Progenitor cell of endocrine pancreas (in vitro differentiated cells): ENCODE measurements at regions not wholly inside any gene's neighbourhood (a gene's known extent, or its start where the extent isn't known, plus 50 kb on each side); places are given as distances from the start of the nearest gene placed in this dataset.

Source experiments
- DNase-seq: peaks from one replicate; pipeline ENCODE4 v3.0.0; 2021; ENCODE audit warnings: low spot score; ENCODE audit not compliant: unreplicated experiment
- H3K27ac Mint-ChIP-seq: 2 replicates; pipeline ENCODE4 v1.8.0; 2021; ENCODE audit warnings: mild to moderate bottlenecking, moderate library complexity, mixed read lengths
- H3K27me3 Mint-ChIP-seq: 2 replicates; pipeline ENCODE4 v1.8.0; 2021; ENCODE audit warnings: mixed read lengths
- H3K36me3 Mint-ChIP-seq: 2 replicates; pipeline ENCODE4 v1.8.0; 2022; ENCODE audit warnings: mixed read lengths; ENCODE audit not compliant: insufficient read depth
- H3K4me1 Mint-ChIP-seq: 2 replicates; pipeline ENCODE4 v1.8.0; 2021; ENCODE audit warnings: low read depth, mixed read lengths
- H3K4me3 Mint-ChIP-seq: 2 replicates; pipeline ENCODE4 v1.8.0; 2021; ENCODE audit warnings: low read depth, mild to moderate bottlenecking, moderate library complexity, mixed read lengths
- H3K9me3 Mint-ChIP-seq: 2 replicates; pipeline ENCODE4 v1.8.0; 2021; ENCODE audit warnings: low read depth, mixed read lengths
- TF ChIP-seq, protein P1 (sequence below): fragments of 200-600 bp; sonication (generic); IDR thresholded peaks from one replicate; pipeline ENCODE4 v1.5.0; 2021; ENCODE audit warnings: antibody characterized with exemption, mild to moderate bottlenecking; ENCODE audit not compliant: unreplicated experiment

DNA sequence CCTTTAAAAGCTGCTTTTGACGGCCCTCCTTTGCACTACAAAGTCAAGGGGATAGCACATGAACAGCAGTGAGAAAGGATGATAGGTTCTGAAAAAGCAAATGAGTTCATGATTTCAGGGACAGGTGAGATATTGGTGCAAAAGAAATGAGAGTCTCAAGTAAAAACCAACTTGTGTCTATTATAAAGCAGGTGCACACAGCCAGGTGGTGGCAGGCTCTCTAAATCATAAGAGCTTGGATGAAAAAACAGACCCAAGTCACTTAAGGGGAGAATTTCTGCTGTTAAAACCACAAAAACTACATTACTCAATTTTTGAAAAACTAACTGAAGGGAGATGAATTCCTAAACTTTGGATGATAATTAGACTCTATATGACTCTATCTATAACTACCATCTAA lies 201.5 kb downstream of the SP3 start:
- H3K27ac Mint-ChIP-seq: no peak overlapping the region
- peaks cover 6% of the 10 kb centered on the region for H3K4me1 Mint-ChIP-seq
- H3K36me3 Mint-ChIP-seq: no peaks in the 10 kb centered on the region

DNA sequence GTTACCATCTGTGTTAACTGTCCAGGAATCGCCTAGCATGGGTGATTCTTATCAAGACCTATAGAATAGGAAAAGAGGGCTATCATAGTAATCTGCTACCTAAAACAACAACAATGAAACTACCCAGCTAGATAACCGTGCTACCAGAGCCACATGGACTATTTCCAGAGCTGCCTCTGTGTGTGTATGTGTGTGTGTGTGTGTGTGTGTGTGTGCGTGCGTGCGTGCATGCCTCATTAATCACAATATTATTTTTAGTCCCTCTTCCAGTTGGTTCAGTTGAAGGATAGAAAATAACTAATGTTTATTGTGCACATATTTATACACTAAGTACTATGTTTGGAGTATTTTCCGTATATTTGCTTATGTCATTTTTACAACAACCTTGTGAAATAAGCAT lies 201.1 kb downstream of the SP3 start:
- Mint-ChIP-seq H3K4me1 (peaks cover 3% of the 10 kb centered on the region), H3K36me3 (no peaks in the 10 kb centered on the region), H3K27ac (no peak overlapping the region), H3K27me3 (no peaks in the 10 kb centered on the region), H3K4me3 (no peak overlapping the region), H3K9me3 (no peaks in the 10 kb centered on the region)
- DNase-seq: no peak
- TF ChIP-seq, protein P1, sequence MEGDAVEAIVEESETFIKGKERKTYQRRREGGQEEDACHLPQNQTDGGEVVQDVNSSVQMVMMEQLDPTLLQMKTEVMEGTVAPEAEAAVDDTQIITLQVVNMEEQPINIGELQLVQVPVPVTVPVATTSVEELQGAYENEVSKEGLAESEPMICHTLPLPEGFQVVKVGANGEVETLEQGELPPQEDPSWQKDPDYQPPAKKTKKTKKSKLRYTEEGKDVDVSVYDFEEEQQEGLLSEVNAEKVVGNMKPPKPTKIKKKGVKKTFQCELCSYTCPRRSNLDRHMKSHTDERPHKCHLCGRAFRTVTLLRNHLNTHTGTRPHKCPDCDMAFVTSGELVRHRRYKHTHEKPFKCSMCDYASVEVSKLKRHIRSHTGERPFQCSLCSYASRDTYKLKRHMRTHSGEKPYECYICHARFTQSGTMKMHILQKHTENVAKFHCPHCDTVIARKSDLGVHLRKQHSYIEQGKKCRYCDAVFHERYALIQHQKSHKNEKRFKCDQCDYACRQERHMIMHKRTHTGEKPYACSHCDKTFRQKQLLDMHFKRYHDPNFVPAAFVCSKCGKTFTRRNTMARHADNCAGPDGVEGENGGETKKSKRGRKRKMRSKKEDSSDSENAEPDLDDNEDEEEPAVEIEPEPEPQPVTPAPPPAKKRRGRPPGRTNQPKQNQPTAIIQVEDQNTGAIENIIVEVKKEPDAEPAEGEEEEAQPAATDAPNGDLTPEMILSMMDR: no peak

More for the DNA sequence above, 201.5 kb downstream of the SP3 start:
- Mint-ChIP-seq H3K9me3 (no peaks in the 10 kb centered on the region), H3K4me3 (no peak overlapping the region), H3K27me3 (no peaks in the 10 kb centered on the region)
- no peak for DNase-seq
- TF ChIP-seq, protein P1: no peak

DNA sequence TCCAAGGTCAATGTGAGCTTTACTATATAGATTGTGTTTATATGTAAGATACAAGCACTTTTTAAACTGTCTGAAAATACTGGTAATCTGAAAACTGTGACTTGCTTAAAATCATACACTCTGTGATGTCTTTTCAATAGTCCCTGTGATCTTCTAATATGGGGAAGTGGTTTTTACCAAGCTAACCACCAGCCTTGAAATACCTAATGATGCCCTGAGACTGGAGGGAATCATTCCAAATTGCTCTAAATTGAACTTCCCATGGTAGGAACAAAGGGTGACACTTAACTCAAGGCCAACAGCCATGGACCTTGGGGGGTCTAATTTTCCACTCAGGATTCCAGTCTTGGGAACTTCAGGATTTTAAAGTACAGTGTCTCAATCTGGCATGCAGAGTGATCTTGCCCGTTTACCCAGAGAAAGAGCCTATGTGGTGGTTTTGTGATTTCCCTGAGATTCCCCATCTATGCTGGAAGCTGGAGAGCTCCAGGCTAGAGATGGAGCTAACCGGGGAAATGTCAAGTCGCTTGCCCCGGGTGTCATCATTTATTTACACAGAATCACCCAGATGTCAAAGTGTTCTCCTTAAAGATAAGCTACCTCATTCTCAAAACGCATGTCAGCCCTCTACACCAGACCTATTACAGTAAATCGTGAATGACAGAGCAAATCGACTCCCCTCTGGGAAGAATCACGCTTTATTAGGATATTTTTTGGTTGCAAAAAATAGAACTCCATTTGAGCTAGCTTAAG lies 198.5 kb downstream of the SP3 start:
- Mint-ChIP-seq H3K9me3 (no peaks in the 10 kb centered on the region), H3K36me3 (no peaks in the 10 kb centered on the region), H3K27ac (no peak overlapping the region), H3K4me1 (no peaks in the 10 kb centered on the region), H3K4me3 (no peak overlapping the region), H3K27me3 (peaks cover 4% of the 10 kb centered on the region)
- TF ChIP-seq, protein P1: no peak
- DNase-seq: no peak

DNA sequence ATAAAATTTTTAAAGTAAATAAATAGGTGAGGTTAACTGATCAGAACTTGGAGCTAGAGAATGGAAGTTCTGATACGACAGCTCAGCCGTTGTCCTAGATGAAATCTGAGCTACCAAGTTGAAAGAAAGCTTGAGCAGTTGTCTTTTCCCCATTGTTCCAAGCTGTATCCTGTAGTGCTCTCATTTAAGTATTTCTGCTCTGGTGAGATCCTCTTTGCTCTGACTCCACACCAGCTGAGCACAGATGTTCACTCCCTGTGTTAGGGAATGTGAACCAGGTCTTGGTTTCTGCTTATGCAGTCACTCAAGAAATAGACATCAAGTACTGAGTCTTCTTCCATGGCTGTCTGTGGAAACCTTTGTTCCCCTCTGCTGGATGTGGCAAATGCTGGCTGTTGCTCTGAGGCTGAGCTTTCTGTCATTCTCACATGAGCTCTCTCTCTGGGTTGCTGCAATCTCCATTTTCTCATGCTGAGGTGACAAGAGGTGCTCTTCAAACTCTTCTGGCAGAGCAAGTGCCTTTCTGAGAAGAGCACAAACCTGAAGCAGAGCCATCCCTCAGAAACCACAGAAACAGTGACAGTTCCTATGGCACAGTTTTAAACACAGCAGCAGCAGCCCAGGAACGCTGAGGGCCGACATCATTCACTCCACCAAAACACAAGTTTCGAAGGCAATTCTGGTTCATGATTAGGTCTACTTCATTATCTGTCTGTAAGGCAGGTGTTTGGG lies 194.1 kb downstream of the SP3 start:
- H3K4me3 Mint-ChIP-seq: no peak overlapping the region
- no peak for DNase-seq
- no peaks in the 10 kb centered on the region for H3K4me1 Mint-ChIP-seq
- TF ChIP-seq, protein P1: no peak
- H3K36me3 Mint-ChIP-seq: no peaks in the 10 kb centered on the region
- peaks cover 4% of the 10 kb centered on the region for H3K27me3 Mint-ChIP-seq
- H3K27ac Mint-ChIP-seq: no peak overlapping the region
- no peaks in the 10 kb centered on the region for H3K9me3 Mint-ChIP-seq

DNA sequence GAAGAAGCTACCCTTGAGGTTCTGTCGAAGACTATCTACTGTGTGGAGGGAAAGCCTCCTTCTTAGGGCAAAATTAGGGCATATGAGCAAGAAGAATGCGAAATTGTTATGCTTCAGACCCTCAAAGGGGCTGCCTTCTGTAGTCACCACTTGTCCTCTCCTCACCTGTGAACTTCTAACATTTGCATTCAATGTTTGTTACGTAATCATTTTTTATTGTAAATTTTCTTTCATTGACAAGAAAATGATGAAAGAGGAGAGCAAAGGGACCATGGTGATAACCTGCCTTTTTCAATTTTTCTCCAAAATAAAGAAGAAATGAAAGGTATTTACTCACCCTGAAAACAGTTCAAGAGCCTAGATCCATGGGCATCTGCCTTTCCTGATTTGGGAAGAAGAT lies 193.0 kb downstream of the SP3 start:
- no peak overlapping the region for H3K4me3 Mint-ChIP-seq
- DNase-seq: no peak
- no peaks in the 10 kb centered on the region for H3K36me3 Mint-ChIP-seq
- no peaks in the 10 kb centered on the region for H3K4me1 Mint-ChIP-seq
- TF ChIP-seq, protein P1: no peak
- no peaks in the 10 kb centered on the region for H3K9me3 Mint-ChIP-seq
- peaks cover 4% of the 10 kb centered on the region for H3K27me3 Mint-ChIP-seq
- no peak overlapping the region for H3K27ac Mint-ChIP-seq
